GM18951 (cell line): ENCODE measurements at regions not wholly inside any gene's neighbourhood (a gene's known extent, or its start where the extent isn't known, plus 50 kb on each side); places are given as distances from the start of the nearest gene placed in this dataset.

Source experiments
- POLR2A ChIP-seq: IDR thresholded peaks from 4 replicates; pipeline ENCODE4 v1.6.1; 2011; ENCODE audit warnings: mild to moderate bottlenecking; ENCODE audit not compliant: insufficient read length, insufficient read depth; ENCODE audit errors: extremely low read depth
- in situ Hi-C: fragments of 300-500 bp; cut with MboI; formaldehyde crosslinking; loops from one replicate; pipeline ENCODE4 v1.12.0; 2022; ENCODE audit warnings: low sequenced_read_pairs, mixed read lengths, inconsistent platforms; ENCODE audit not compliant: unreplicated experiment

GRCh38 chr6:88236612-88237360 is 70.6 kb upstream of the CNR1 start:
- TF ChIP-seq POLR2A: no peak
- in situ Hi-C loops: no loop called here

GRCh38 chr6:88232753-88233152 is 66.6 kb upstream of the CNR1 start:
- in situ Hi-C loops: no loop called here

GRCh38 chr6:88223298-88223697 is 57.2 kb upstream of the CNR1 start:
- no peak for TF ChIP-seq POLR2A
- in situ Hi-C loops: no loop called here

More at GRCh38 chr6:88232753-88233152, 66.6 kb upstream of the CNR1 start:
- TF ChIP-seq POLR2A: no peak

- TF ChIP-seq POLR2A: no peak
- in situ Hi-C loops: no loop called here
Measured at GRCh38 chr6:88220493-88220892, 54.3 kb upstream of the CNR1 start.

- in situ Hi-C loops: no loop called here
Measured at GRCh38 chr6:88216182-88216581, 50.0 kb upstream of the CNR1 start.

More at GRCh38 chr6:88216182-88216581, 50.0 kb upstream of the CNR1 start:
- TF ChIP-seq POLR2A: no peak
